ENCODE measurements at regions not wholly inside any gene's neighbourhood (a gene's known extent, or its start where the extent isn't known, plus 50 kb on each side); places are given as distances from the start of the nearest gene placed in this dataset.

DNA sequence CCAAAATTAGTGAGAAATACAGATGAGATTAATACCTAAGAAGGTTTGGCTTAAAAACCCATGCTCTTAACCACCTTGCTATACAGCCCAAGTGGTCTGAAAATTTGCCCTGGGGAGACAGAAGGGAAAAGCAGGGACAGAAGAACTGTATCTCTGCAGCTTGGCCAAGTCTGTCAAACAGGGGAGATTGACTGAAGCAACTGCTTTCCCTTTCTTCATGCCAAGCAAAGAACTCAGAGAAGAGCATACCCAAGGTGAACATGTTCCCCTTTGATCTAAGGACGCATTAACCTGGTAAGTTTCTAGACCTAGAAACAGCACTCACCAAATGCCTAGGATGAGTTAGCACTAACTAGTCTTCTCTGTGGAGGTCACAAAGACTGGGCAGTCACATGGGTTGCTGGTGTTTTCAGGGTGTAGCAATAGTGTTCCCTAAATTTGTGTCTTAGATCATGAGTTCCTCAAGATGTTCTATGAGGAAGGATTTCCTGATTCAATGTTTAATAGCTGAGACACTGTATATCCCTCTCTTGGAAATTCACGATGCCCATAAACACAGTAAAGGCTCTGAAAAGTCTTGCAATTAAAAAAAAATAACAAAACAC lies 75.6 kb upstream of the GRAMD1B start:
- TF ChIP-seq, protein P1, sequence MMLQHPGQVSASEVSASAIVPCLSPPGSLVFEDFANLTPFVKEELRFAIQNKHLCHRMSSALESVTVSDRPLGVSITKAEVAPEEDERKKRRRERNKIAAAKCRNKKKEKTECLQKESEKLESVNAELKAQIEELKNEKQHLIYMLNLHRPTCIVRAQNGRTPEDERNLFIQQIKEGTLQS (IDR thresholded peaks at IDR 0.05), result no peak
- TF ChIP-seq TAF1 (conservative IDR thresholded peaks at IDR 0.05) (no peak), JUND (IDR thresholded peaks at IDR 0.05) (no peak), YY1 (IDR thresholded peaks at IDR 0.05) (no peak)
- TF ChIP-seq, protein P2, sequence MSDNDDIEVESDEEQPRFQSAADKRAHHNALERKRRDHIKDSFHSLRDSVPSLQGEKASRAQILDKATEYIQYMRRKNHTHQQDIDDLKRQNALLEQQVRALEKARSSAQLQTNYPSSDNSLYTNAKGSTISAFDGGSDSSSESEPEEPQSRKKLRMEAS (IDR thresholded peaks at IDR 0.05), result no peak
- TF ChIP-seq, protein P3, sequence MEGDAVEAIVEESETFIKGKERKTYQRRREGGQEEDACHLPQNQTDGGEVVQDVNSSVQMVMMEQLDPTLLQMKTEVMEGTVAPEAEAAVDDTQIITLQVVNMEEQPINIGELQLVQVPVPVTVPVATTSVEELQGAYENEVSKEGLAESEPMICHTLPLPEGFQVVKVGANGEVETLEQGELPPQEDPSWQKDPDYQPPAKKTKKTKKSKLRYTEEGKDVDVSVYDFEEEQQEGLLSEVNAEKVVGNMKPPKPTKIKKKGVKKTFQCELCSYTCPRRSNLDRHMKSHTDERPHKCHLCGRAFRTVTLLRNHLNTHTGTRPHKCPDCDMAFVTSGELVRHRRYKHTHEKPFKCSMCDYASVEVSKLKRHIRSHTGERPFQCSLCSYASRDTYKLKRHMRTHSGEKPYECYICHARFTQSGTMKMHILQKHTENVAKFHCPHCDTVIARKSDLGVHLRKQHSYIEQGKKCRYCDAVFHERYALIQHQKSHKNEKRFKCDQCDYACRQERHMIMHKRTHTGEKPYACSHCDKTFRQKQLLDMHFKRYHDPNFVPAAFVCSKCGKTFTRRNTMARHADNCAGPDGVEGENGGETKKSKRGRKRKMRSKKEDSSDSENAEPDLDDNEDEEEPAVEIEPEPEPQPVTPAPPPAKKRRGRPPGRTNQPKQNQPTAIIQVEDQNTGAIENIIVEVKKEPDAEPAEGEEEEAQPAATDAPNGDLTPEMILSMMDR (IDR thresholded peaks at IDR 0.05; ENCODE audit: low read depth, low read length, missing input control), result no peak
